K562 (cell line): ENCODE measurements at regions not wholly inside any gene's neighbourhood (a gene's known extent, or its start where the extent isn't known, plus 50 kb on each side); places are given as distances from the start of the nearest gene placed in this dataset.

ENCODE experiments used
- CBFB ChIP-seq: sonication (generic); formaldehyde crosslinking; IDR thresholded peaks from 2 replicates; pipeline ENCODE4 v1.4.0; 2020; ENCODE audit warnings: mild to moderate bottlenecking, missing genetic modification reagents
- EZH2 ChIP-seq: IDR thresholded peaks from 2 replicates; pipeline ENCODE4 v1.6.1; 2012; ENCODE audit warnings: low read depth, mild to moderate bottlenecking, inconsistent platforms, low read length, borderline replicate concordance
- FOXP1 ChIP-seq: sonication (generic); formaldehyde crosslinking; IDR thresholded peaks from 2 replicates; pipeline ENCODE4 v1.8.0; 2022; ENCODE audit warnings: mild to moderate bottlenecking, missing genetic modification reagents
- MYC ChIP-seq, 2 experiments: fragments of 250-450 bp in 1 of 2; sonication (Bioruptor Pico) in 1 of 2; IDR thresholded peaks; 2 replicates each; pipeline versions ENCODE4 v1.5.1 to v1.6.1; 2012 to 2021; ENCODE audit warnings: low read depth in 2 of 2, borderline replicate concordance in 1 of 2, improper control_type of control experiment in 1 of 2, low read length in 1 of 2, mild to moderate bottlenecking in 1 of 2, moderate library complexity in 1 of 2
- SRF ChIP-seq, 2 experiments: fragments of 250-450, 450-650 bp in 1 of 2; sonication (Bioruptor Pico) in 1 of 2; sonication (generic) in 1 of 2; formaldehyde crosslinking; IDR thresholded peaks; 2 replicates each; pipeline versions ENCODE4 v1.5.0 to v1.5.1; 2020 to 2022; ENCODE audit warnings: mild to moderate bottlenecking in 1 of 2, missing genetic modification reagents in 1 of 2
- TCF15 ChIP-seq: fragments of 250-450 bp; sonication (Bioruptor Pico); IDR thresholded peaks from 2 replicates; pipeline ENCODE4 v1.8.0; 2022; ENCODE audit warnings: moderate library complexity, mild to moderate bottlenecking, inconsistent platforms
- U2AF1 ChIP-seq: fragments of 200-400 bp; formaldehyde crosslinking; optimal IDR thresholded peaks from 2 replicates; pipeline ENCODE3; 2017; ENCODE audit warnings: mild to moderate bottlenecking, low read depth, low read length, moderate library complexity
- ZNF124 ChIP-seq: sonication (generic); formaldehyde crosslinking; IDR thresholded peaks from 2 replicates; pipeline ENCODE4 v1.8.1; 2022; ENCODE audit warnings: missing genetic modification reagents
- ZNF717 ChIP-seq: fragments of 250-450 bp; sonication (Bioruptor Pico); IDR thresholded peaks from 2 replicates; pipeline ENCODE4 v1.5.0; 2021
- TF ChIP-seq, protein P1 (sequence below), 3 experiments: IDR thresholded peaks in 2 of 3; conservative IDR thresholded peaks in 1 of 3; 2 replicates each; pipeline ENCODE4 v1.5.1; 2011 to 2012; ENCODE audit warnings: low read length in 3 of 3, mild to moderate bottlenecking in 3 of 3, control low read depth in 2 of 3, improper control_type of control experiment in 1 of 3, inconsistent platforms in 1 of 3, low read depth in 1 of 3, mixed read lengths in 1 of 3, moderate library complexity in 1 of 3; ENCODE audit not compliant: insufficient read depth in 2 of 3

- TF ChIP-seq CBFB (CRISPR knock-in tag), result no peak
- TF ChIP-seq, protein P1, sequence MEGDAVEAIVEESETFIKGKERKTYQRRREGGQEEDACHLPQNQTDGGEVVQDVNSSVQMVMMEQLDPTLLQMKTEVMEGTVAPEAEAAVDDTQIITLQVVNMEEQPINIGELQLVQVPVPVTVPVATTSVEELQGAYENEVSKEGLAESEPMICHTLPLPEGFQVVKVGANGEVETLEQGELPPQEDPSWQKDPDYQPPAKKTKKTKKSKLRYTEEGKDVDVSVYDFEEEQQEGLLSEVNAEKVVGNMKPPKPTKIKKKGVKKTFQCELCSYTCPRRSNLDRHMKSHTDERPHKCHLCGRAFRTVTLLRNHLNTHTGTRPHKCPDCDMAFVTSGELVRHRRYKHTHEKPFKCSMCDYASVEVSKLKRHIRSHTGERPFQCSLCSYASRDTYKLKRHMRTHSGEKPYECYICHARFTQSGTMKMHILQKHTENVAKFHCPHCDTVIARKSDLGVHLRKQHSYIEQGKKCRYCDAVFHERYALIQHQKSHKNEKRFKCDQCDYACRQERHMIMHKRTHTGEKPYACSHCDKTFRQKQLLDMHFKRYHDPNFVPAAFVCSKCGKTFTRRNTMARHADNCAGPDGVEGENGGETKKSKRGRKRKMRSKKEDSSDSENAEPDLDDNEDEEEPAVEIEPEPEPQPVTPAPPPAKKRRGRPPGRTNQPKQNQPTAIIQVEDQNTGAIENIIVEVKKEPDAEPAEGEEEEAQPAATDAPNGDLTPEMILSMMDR (IDR thresholded peaks at IDR 0.05 in 2 of 3, conservative IDR thresholded peaks at IDR 0.05 in 1 of 3; ENCODE audit: insufficient read depth in 2 of 3, low read depth in 1 of 3, low read length in 3 of 3), result no peak
- TF ChIP-seq ZNF124 (CRISPR knock-in tag), result no peak
- TF ChIP-seq U2AF1, result no peak
- TF ChIP-seq TCF15 (CRISPR knock-in tag), result no peak
- no peak for TF ChIP-seq FOXP1 (CRISPR knock-in tag)
- TF ChIP-seq EZH2, result no peak
- TF ChIP-seq ZNF717, result no peak
- TF ChIP-seq SRF (CRISPR knock-in tag; IDR thresholded peaks at IDR 0.05), result no peak
- TF ChIP-seq MYC (IDR thresholded peaks at IDR 0.05; ENCODE audit: low read depth, low read length), result no peak
- no peak for TF ChIP-seq MYC (CRISPR knock-in tag; IDR thresholded peaks at IDR 0.05; ENCODE audit: borderline replicate concordance, low read depth)
Observed at GRCh38 chr20:48457193-48458002, 370.4 kb downstream of the PREX1 start.
